Panc1 (cell line): ENCODE measurements at regions not wholly inside any gene's neighbourhood (a gene's known extent, or its start where the extent isn't known, plus 50 kb on each side); places are given as distances from the start of the nearest gene placed in this dataset.

ENCODE experiments used
- ATAC-seq: fragments of 200-7000 bp; cut with Tn5 transposase; 2 replicates; pipeline ENCODE4 v1.9.1; 2020; ENCODE audit warnings: mild to moderate bottlenecking, moderate library complexity
- BruUV-seq: library from RNA; stranded (reverse); fragments of 400-500 nt; replicated peaks from 2 replicates; lab custom pipeline; 2021; lab: Mats Ljungman, UMichigan
- CTCF ChIA-PET: fragments of 300-600 bp; sonication (Branson Sonifier 250); formaldehyde crosslinking; loops from one replicate; lab custom pipeline; 2022; ENCODE audit warnings: antibody characterized with exemption; lab: Charles Lee
- POLR2A ChIA-PET: fragments of 300-600 bp; sonication (Branson Sonifier 250); formaldehyde crosslinking; loops from one replicate; lab custom pipeline; 2022; ENCODE audit warnings: antibody characterized with exemption; lab: Charles Lee
- DNase-seq: peaks from one replicate; pipeline ENCODE4 v3.0.0-alpha.2; 2010; ENCODE audit warnings: low read depth, low spot score
- H3K27ac ChIP-seq: 2 replicates; pipeline ENCODE4 v1.5.1; 2011; ENCODE audit warnings: mild to moderate bottlenecking, low read length, inconsistent platforms
- H3K27me3 ChIP-seq: fragments of 200-500 bp; sonication (Bioruptor generic); 2 replicates; pipeline ENCODE4 v1.6.0; 2014; ENCODE audit warnings: low read length, inconsistent platforms; ENCODE audit not compliant: control insufficient read depth, insufficient read depth
- H3K36me3 ChIP-seq: fragments of 200-500 bp; sonication (Bioruptor generic); 2 replicates; pipeline ENCODE4 v1.5.1; 2014; ENCODE audit warnings: inconsistent platforms, mild to moderate bottlenecking, low read length, moderate library complexity; ENCODE audit not compliant: control insufficient read depth, insufficient read depth
- H3K4me1 ChIP-seq: 2 replicates; pipeline ENCODE4 v1.5.1; 2011; ENCODE audit warnings: inconsistent platforms, mild to moderate bottlenecking, low read length, moderate library complexity; ENCODE audit not compliant: control insufficient read depth, insufficient read depth
- H3K4me3 ChIP-seq, 2 experiments: 2 replicates each; pipeline ENCODE4 v1.5.1; 2011 to 2012; ENCODE audit warnings: low read depth in 2 of 2, low read length in 2 of 2, mild to moderate bottlenecking in 2 of 2, inconsistent platforms in 1 of 2, moderate library complexity in 1 of 2
- H3K9me3 ChIP-seq: fragments of 200-500 bp; sonication (Bioruptor generic); 2 replicates; pipeline ENCODE4 v1.5.1; 2014; ENCODE audit warnings: low read depth, mild to moderate bottlenecking, inconsistent platforms, low read length, moderate library complexity; ENCODE audit not compliant: control insufficient read depth, insufficient read depth
- CTCF ChIP-seq: fragments of 450-650 bp; IDR thresholded peaks from 2 replicates; pipeline ENCODE4 v1.5.1; 2017; ENCODE audit warnings: mild to moderate bottlenecking
- POLR2AphosphoS5 ChIP-seq: IDR thresholded peaks from 2 replicates; pipeline ENCODE4 v1.6.1; 2012; ENCODE audit warnings: mild to moderate bottlenecking, low read depth, low read length, moderate library complexity
- REST ChIP-seq, 2 experiments: IDR thresholded peaks; 2 replicates each; pipeline ENCODE4 v1.6.1; 2011 to 2012; ENCODE audit warnings: low read depth in 2 of 2, control low read depth in 1 of 2, low read length in 1 of 2, mild to moderate bottlenecking in 1 of 2, moderate library complexity in 1 of 2; ENCODE audit not compliant: insufficient read depth in 1 of 2
- SIN3A ChIP-seq: IDR thresholded peaks from 2 replicates; pipeline ENCODE4 v1.6.1; 2012; ENCODE audit warnings: low read depth, mild to moderate bottlenecking, low read length, moderate library complexity, borderline replicate concordance; ENCODE audit not compliant: insufficient read depth
- TCF7L2 ChIP-seq: IDR thresholded peaks from 2 replicates; pipeline ENCODE4 v1.6.1; 2011; ENCODE audit warnings: mild to moderate bottlenecking, low read depth, low read length, inconsistent platforms
- in situ Hi-C: cut with HindIII; loops from 2 replicates; pipeline ENCODE4 v1.10.0; 2016; ENCODE audit warnings: low sequenced_read_pairs, low pct_unique_long_range_greater_than_20kb
- intact Hi-C: fragments of 100-400 bp; cut with micrococcal nuclease; formaldehyde crosslinking; loops from one replicate; pipeline ENCODE4 v1.10.0; 2022; ENCODE audit not compliant: unreplicated experiment

GRCh38 chr21:43273016-43273707, 104.4 kb downstream of the CRYAA start:
- no peak for TF ChIP-seq CTCF
- H3K4me1 ChIP-seq, result no peaks in the 10 kb centered on the region
- no peaks in the 10 kb centered on the region for H3K36me3 ChIP-seq
- no TSS peak for BruUV-seq
- no peaks in the 10 kb centered on the region for H3K9me3 ChIP-seq
- H3K4me3 ChIP-seq, result no peak overlapping the region
- intact Hi-C loops (no loop called here), in situ Hi-C loops (no loop called here)
- CTCF ChIA-PET, result no interaction called here
- POLR2A ChIA-PET, result no interaction called here
- DNase-seq, result no peak
- H3K27ac ChIP-seq, result no peak overlapping the region
- no peaks in the 10 kb centered on the region for H3K27me3 ChIP-seq
- no peak for ATAC-seq

GRCh38 chr21:43272591-43272990, 103.8 kb downstream of the CRYAA start:
- in situ Hi-C loops, result no loop called here
- H3K27ac ChIP-seq, result no peak overlapping the region
- intact Hi-C loops, result no loop called here
- POLR2A ChIA-PET, result no interaction called here
- TF ChIP-seq TCF7L2, result no peak
- no peak for TF ChIP-seq POLR2AphosphoS5
- no peak for TF ChIP-seq SIN3A
- no peak for TF ChIP-seq CTCF
- TF ChIP-seq REST (IDR thresholded peaks at IDR 0.05; ENCODE audit: insufficient read depth in 1 of 2, low read depth in 2 of 2, low read length in 1 of 2), result no peak
- H3K4me3 ChIP-seq, result no peak overlapping the region
- H3K36me3 ChIP-seq, result no peaks in the 10 kb centered on the region
- DNase-seq (no peak), ATAC-seq (no peak)
- H3K9me3 ChIP-seq, result no peaks in the 10 kb centered on the region
- no peaks in the 10 kb centered on the region for H3K4me1 ChIP-seq
- H3K27me3 ChIP-seq, result no peaks in the 10 kb centered on the region
- CTCF ChIA-PET, result no interaction called here
- BruUV-seq, result no TSS peak
